Esophagus muscularis mucosa (tissue), 4 donors: ENCODE measurements at regions not wholly inside any gene's neighbourhood (a gene's known extent, or its start where the extent isn't known, plus 50 kb on each side); places are given as distances from the start of the nearest gene placed in this dataset.

ENCODE experiments used
- CTCF ChIP-seq, 3 experiments: fragments of 200-600 bp in 2 of 3; fragments of 450-650 bp in 1 of 3; sonication (generic) in 2 of 3; IDR thresholded peaks; one replicate each; pipeline ENCODE4 v1.5.1; 2017 to 2019; ENCODE audit warnings: antibody characterized with exemption in 3 of 3, mild to moderate bottlenecking in 2 of 3, moderate library complexity in 1 of 3
- EP300 ChIP-seq: sonication (generic); formaldehyde crosslinking; IDR thresholded peaks from one replicate; pipeline ENCODE4 v1.6.1; 2017; ENCODE audit warnings: antibody characterized with exemption
- POLR2A ChIP-seq: fragments of 450-650 bp; IDR thresholded peaks from one replicate; pipeline ENCODE4 v1.6.1; 2017; ENCODE audit warnings: antibody characterized with exemption, moderate library complexity, mild to moderate bottlenecking, low read depth
- POLR2AphosphoS5 ChIP-seq, 2 donors: sonication (generic); formaldehyde crosslinking; IDR thresholded peaks; one replicate each; pipeline ENCODE4 v1.6.1; 2017; ENCODE audit warnings: antibody characterized with exemption in 2 of 2

GRCh38 chr1:219432191-219432606, 180.7 kb downstream of the ZC3H11B start:
- TF ChIP-seq CTCF (IDR thresholded peaks at IDR 0.05) (no peak), POLR2A (no peak), POLR2AphosphoS5 (IDR thresholded peaks at IDR 0.05) (no peak), EP300 (no peak)
